Left lung (tissue), 4 donors: ENCODE measurements at regions not wholly inside any gene's neighbourhood (a gene's known extent, or its start where the extent isn't known, plus 50 kb on each side); places are given as distances from the start of the nearest gene placed in this dataset.
"Not testable (repeated sequence)": the region's sequence is repeated elsewhere in the genome, so short reads cannot be mapped to it uniquely, and the experiment has no call there.

Experiments
- ATAC-seq: fragments of 200-7000 bp; cut with Tn5 transposase; one replicate; pipeline ENCODE4 v1.9.1; 2020; ENCODE audit warnings: moderate library complexity
- DNase-seq, 4 donors: peaks; one replicate each; pipeline ENCODE4 v3.0.0-alpha.2; 2013 to 2020
- H3K27ac ChIP-seq, 2 donors: fragments of 200-600 bp; sonication (generic) in 1 of 2; one replicate each; pipeline versions ENCODE4 v1.5.0 to v1.8.0; 2020 to 2021
- H3K27me3 ChIP-seq, 2 donors: fragments of 200-600 bp; sonication (generic) in 1 of 2; one replicate each; pipeline versions ENCODE4 v1.5.0 to v1.8.0; 2020 to 2021
- H3K36me3 ChIP-seq, 2 donors: fragments of 200-600 bp; sonication (generic) in 1 of 2; one replicate each; pipeline versions ENCODE4 v1.5.0 to v1.8.0; 2020 to 2021
- H3K4me1 ChIP-seq, 2 donors: fragments of 200-600 bp; one replicate each; pipeline ENCODE4 v1.8.0; 2021
- H3K4me3 ChIP-seq, 2 donors: fragments of 200-600 bp; sonication (generic) in 1 of 2; one replicate each; pipeline versions ENCODE4 v1.5.0 to v1.8.0; 2020 to 2021; ENCODE audit warnings: mild to moderate bottlenecking in 1 of 2
- H3K9me3 ChIP-seq, 2 donors: fragments of 200-600 bp; sonication (generic) in 1 of 2; one replicate each; pipeline versions ENCODE4 v1.5.0 to v1.8.0; 2020 to 2021
- CTCF ChIP-seq, 2 donors: fragments of 200-600 bp; sonication (generic) in 1 of 2; IDR thresholded peaks; one replicate each; pipeline versions ENCODE4 v1.5.0 to v1.8.0; 2021; ENCODE audit warnings: antibody characterized with exemption in 2 of 2
- intact Hi-C, 2 donors: fragments of 100-400 bp; cut with DNase I; formaldehyde crosslinking; loops; one replicate each; pipeline versions ENCODE4 v1.11.2 to v1.14.2; 2022
- donor health status: DM: no; HTN: yes; CAD: no.
- donor health status: DM: no; HTN: no; CAD: no.

- H3K9me3 ChIP-seq: peaks cover 0 to 3% of the 10 kb centered on the region in 2 donors
- no peaks in the 10 kb centered on the region for H3K4me1 ChIP-seq
- no peaks in the 10 kb centered on the region for H3K27me3 ChIP-seq
- no peaks in the 10 kb centered on the region for H3K36me3 ChIP-seq
- DNase-seq (no peak), ATAC-seq (no peak)
- no peak for TF ChIP-seq CTCF (IDR thresholded peaks at IDR 0.05)
- intact Hi-C loops: no loop called here
- H3K27ac ChIP-seq: no peak overlapping the region
- no peak overlapping the region for H3K4me3 ChIP-seq
Observed at GRCh38 chr1:81183553-81183952, 617.2 kb upstream of the ADGRL2 start.

GRCh38 chr1:81183051-81183450, 617.7 kb upstream of the ADGRL2 start:
- H3K4me1 ChIP-seq: no peaks in the 10 kb centered on the region
- no peaks in the 10 kb centered on the region for H3K36me3 ChIP-seq
- DNase-seq (no peak), ATAC-seq (no peak)
- intact Hi-C loops: no loop called here
- TF ChIP-seq CTCF (IDR thresholded peaks at IDR 0.05): no peak
- H3K9me3 ChIP-seq: peaks cover 0 to 3% of the 10 kb centered on the region in 2 donors
- no peak overlapping the region for H3K4me3 ChIP-seq
- H3K27me3 ChIP-seq: no peaks in the 10 kb centered on the region
- no peak overlapping the region for H3K27ac ChIP-seq

- Histone ChIP-seq H3K27me3 (no peaks in the 10 kb centered on the region), H3K36me3 (no peaks in the 10 kb centered on the region), H3K9me3 (peaks cover 0 to 7% of the 10 kb centered on the region in 2 donors), H3K27ac (no peak overlapping the region), H3K4me3 (no peak overlapping the region), H3K4me1 (no peaks in the 10 kb centered on the region)
- ATAC-seq (no peak), DNase-seq (no peak)
- intact Hi-C loops: no loop called here
- TF ChIP-seq CTCF (IDR thresholded peaks at IDR 0.05): no peak
Observed at GRCh38 chr1:81179242-81179641, 621.5 kb upstream of the ADGRL2 start.

DNA sequence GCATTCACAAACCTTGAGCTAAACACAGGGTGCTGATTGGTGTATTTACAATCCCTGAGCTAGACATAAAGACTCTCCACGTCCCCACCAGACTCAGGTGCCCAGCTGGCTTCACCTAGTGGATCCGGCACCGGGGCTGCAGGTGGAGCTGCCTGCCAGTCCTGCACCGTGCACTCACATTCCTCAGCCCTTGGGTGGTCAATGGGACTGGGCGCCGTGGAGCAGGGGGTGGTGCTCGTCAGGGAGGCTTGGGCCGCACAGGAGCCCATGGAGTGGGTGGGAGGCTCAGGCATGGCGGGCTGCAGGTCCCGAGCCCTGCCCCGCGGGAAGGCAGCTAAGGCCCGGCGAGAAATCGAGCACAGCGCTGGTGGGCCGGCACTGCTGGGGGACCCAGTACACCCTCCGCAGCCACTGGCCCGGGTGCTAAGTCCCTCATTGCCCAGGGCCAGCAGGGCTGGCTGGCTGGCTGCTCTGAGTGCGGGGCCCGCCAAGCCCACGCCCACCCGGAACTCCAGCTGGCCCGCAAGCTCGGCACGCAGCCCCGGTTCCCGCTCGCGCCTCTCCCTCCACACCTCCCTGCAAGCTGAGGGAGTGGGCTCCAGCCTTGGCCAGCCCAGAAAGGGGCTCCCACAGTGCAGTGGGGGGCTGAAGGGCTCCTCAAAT, 622.2 kb upstream of the ADGRL2 start:
- H3K27ac ChIP-seq, H3K27me3 ChIP-seq, H3K36me3 ChIP-seq, ATAC-seq, H3K4me3 ChIP-seq, intact Hi-C loops, DNase-seq, H3K4me1 ChIP-seq: not testable (repeated sequence)
- peaks cover 0 to 14% of the 10 kb centered on the region in 2 donors for H3K9me3 ChIP-seq

DNA sequence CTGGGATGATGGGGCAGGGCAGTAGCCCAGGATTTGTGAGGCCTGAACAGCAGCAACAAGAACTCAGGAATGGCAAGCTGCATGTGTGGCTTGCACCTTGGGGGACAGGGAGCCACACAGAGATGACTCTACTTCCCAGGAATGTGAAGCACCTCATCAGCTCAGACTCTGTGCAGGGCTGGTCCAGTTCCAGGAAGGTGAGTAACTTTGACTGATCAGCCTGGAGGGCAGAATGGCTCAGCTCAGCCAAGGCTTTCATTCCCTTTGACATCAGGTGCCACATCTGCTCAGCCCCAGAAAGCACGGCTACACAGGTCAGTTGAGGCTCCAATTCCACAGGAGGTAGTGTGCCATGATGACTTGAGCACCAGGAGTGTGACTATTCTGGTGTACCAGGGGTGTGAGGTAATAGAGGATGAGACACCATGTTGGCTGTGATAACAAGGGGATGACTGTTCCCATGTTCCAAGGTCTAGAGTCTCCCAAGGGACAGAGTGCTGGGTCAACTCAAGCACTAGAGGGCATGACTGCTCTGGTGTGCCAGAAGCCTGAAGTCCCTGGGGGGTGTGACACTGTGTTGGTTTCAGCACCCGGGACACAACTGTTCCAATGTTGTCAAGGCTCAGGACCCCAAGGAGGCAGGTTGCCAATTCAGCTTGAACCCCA, 625.8 kb upstream of the ADGRL2 start:
- no peaks in the 10 kb centered on the region for H3K36me3 ChIP-seq
- H3K27ac ChIP-seq: no peak overlapping the region
- no peaks in the 10 kb centered on the region for H3K27me3 ChIP-seq
- peaks cover 0 to 39% of the 10 kb centered on the region in 2 donors for H3K9me3 ChIP-seq
- TF ChIP-seq CTCF (IDR thresholded peaks at IDR 0.05): no peak
- no peak overlapping the region for H3K4me3 ChIP-seq
- ATAC-seq (peak; percentile 86), DNase-seq (no peak)
- no peaks in the 10 kb centered on the region for H3K4me1 ChIP-seq
- intact Hi-C loops: no loop called here
